CD4-positive, alpha-beta T cell (primary cell): ENCODE measurements at regions not wholly inside any gene's neighbourhood (a gene's known extent, or its start where the extent isn't known, plus 50 kb on each side); places are given as distances from the start of the nearest gene placed in this dataset.

ENCODE experiments used
- ATAC-seq: fragments of 200-7000 bp; cut with Tn5 transposase; one replicate; pipeline ENCODE4 v1.10.0; 2022; ENCODE audit warnings: mild to moderate bottlenecking; ENCODE audit not compliant: poor library complexity
- CTCF ChIA-PET: fragments of 350-600 bp; sonication (Branson Sonifier 250); formaldehyde crosslinking; loops from one replicate; lab custom pipeline; 2021; ENCODE audit warnings: antibody characterized with exemption, inconsistent platforms; lab: Charles Lee
- POLR2A ChIA-PET: fragments of 350-600 bp; sonication (Branson Sonifier 250); formaldehyde crosslinking; loops from one replicate; lab custom pipeline; 2021; ENCODE audit warnings: antibody characterized with exemption, inconsistent platforms; lab: Charles Lee
- DNase-seq, 14 experiments: peaks; one replicate each; pipeline ENCODE4 v3.0.0-alpha.2; 2013 to 2020; ENCODE audit warnings: mixed read lengths in 2 of 14
- H3K27ac ChIP-seq, 2 donors: one replicate each; pipeline versions ENCODE4 v1.5.1 to v1.7.0; 2013; ENCODE audit warnings: low read length in 2 of 2, low read depth in 1 of 2, mild to moderate bottlenecking in 1 of 2
- H3K27me3 ChIP-seq, 2 experiments: 1 replicate in 1 of 2; 2 replicates in 1 of 2; pipeline versions ENCODE4 v1.6.1 to v1.7.0; 2013; ENCODE audit warnings: low read length in 2 of 2, control low read depth in 1 of 2, mild to moderate bottlenecking in 1 of 2, moderate library complexity in 1 of 2; ENCODE audit not compliant: insufficient read depth in 2 of 2, control insufficient read depth in 1 of 2
- H3K36me3 ChIP-seq: one replicate; pipeline ENCODE4 v1.6.1; 2013; ENCODE audit warnings: low read length, control low read depth; ENCODE audit not compliant: insufficient read depth
- H3K4me1 ChIP-seq: one replicate; pipeline ENCODE4 v1.6.1; 2013; ENCODE audit warnings: low read length, control low read depth; ENCODE audit not compliant: insufficient read depth
- H3K4me3 ChIP-seq: one replicate; pipeline ENCODE4 v1.5.1; 2013; ENCODE audit warnings: mild to moderate bottlenecking, low read length, moderate library complexity
- H3K9me3 ChIP-seq, 2 experiments: 1 replicate in 1 of 2; 2 replicates in 1 of 2; pipeline versions ENCODE4 v1.6.1 to v1.7.0; 2013; ENCODE audit warnings: low read length in 2 of 2, mild to moderate bottlenecking in 2 of 2, control low read depth in 1 of 2, moderate library complexity in 1 of 2; ENCODE audit not compliant: control insufficient read depth in 1 of 2, insufficient read depth in 1 of 2
- H3K27ac Mint-ChIP-seq: one replicate; pipeline ENCODE4 v1.8.0; 2020; ENCODE audit warnings: mixed read lengths
- H3K27me3 Mint-ChIP-seq: one replicate; pipeline ENCODE4 v1.8.0; 2021; ENCODE audit warnings: mixed read lengths
- H3K36me3 Mint-ChIP-seq: one replicate; pipeline ENCODE4 v1.8.0; 2021; ENCODE audit warnings: low read depth, mixed read lengths
- H3K4me1 Mint-ChIP-seq: one replicate; pipeline ENCODE4 v1.8.0; 2021; ENCODE audit warnings: low read depth, mixed read lengths
- H3K4me3 Mint-ChIP-seq: one replicate; pipeline ENCODE4 v1.8.0; 2020; ENCODE audit warnings: mild to moderate bottlenecking, mixed read lengths
- H3K9me3 Mint-ChIP-seq: one replicate; pipeline ENCODE4 v1.8.0; 2020; ENCODE audit warnings: mixed read lengths
- CTCF ChIP-seq: fragments of 200-600 bp; IDR thresholded peaks from one replicate; pipeline ENCODE4 v1.8.0; 2022; ENCODE audit warnings: antibody characterized with exemption, mild to moderate bottlenecking
- intact Hi-C, 2 experiments: fragments of 100-400 bp; cut with DNase I in 1 of 2; cut with micrococcal nuclease in 1 of 2; formaldehyde crosslinking; loops; one replicate each; pipeline versions ENCODE4 v1.15.1 to v1.9.0; 2023 to 2025; cut with DNase I, micrococcal nuclease

GRCh38 chr2:180747728-180748127, 232.7 kb upstream of the UBE2E3 start:
- H3K36me3 ChIP-seq, result no peaks in the 10 kb centered on the region
- POLR2A ChIA-PET, result no interaction called here
- no peaks in the 10 kb centered on the region for H3K4me1 ChIP-seq
- no peak for TF ChIP-seq CTCF
- Mint-ChIP-seq H3K27ac (no peak overlapping the region), H3K36me3 (no peaks in the 10 kb centered on the region), H3K4me1 (no peaks in the 10 kb centered on the region), H3K9me3 (no peaks in the 10 kb centered on the region), H3K4me3 (no peak overlapping the region), H3K27me3 (peaks cover 4% of the 10 kb centered on the region)
- H3K9me3 ChIP-seq, result no peaks in the 10 kb centered on the region
- DNase-seq (no peak), ATAC-seq (no peak)
- no peak overlapping the region for H3K27ac ChIP-seq
- H3K27me3 ChIP-seq, result no peaks in the 10 kb centered on the region
- CTCF ChIA-PET, result no interaction called here
- no peak overlapping the region for H3K4me3 ChIP-seq
- intact Hi-C loops, result no loop called here

GRCh38 chr2:180743401-180743800, 237.0 kb upstream of the UBE2E3 start:
- H3K27me3 Mint-ChIP-seq, result peaks cover 5% of the 10 kb centered on the region
- no peaks in the 10 kb centered on the region for H3K9me3 Mint-ChIP-seq
- no peak for TF ChIP-seq CTCF
- no peak overlapping the region for H3K4me3 Mint-ChIP-seq
- H3K27ac ChIP-seq, result no peak overlapping the region
- ChIA-PET CTCF (no interaction called here), POLR2A (interaction anchor here (0.6 kb wide), 1 partner anchor 1923 kb away, joined by 4 read pairs; no protein-coding TSS in a partner anchor)
- H3K4me1 Mint-ChIP-seq, result no peaks in the 10 kb centered on the region
- H3K9me3 ChIP-seq, result no peaks in the 10 kb centered on the region
- intact Hi-C loops, result no loop called here
- peaks cover 0 to 3% of the 10 kb centered on the region in 2 experiments for H3K27me3 ChIP-seq
- no peak overlapping the region for H3K27ac Mint-ChIP-seq
- ATAC-seq (no peak), DNase-seq (no peak)
- no peak overlapping the region for H3K4me3 ChIP-seq
- H3K36me3 Mint-ChIP-seq, result no peaks in the 10 kb centered on the region
- H3K36me3 ChIP-seq, result no peaks in the 10 kb centered on the region
- no peaks in the 10 kb centered on the region for H3K4me1 ChIP-seq

GRCh38 chr2:180742801-180743200, 237.6 kb upstream of the UBE2E3 start:
- DNase-seq (no peak), ATAC-seq (no peak)
- TF ChIP-seq CTCF, result no peak
- ChIA-PET CTCF (no interaction called here), POLR2A (interaction anchor here (0.6 kb wide), 1 partner anchor 1923 kb away, joined by 4 read pairs; no protein-coding TSS in a partner anchor)
- Histone ChIP-seq H3K4me1 (no peaks in the 10 kb centered on the region), H3K9me3 (no peaks in the 10 kb centered on the region), H3K27ac (no peak overlapping the region), H3K27me3 (peaks cover 0 to 3% of the 10 kb centered on the region in 2 experiments), H3K4me3 (no peak overlapping the region), H3K36me3 (no peaks in the 10 kb centered on the region)
- no peaks in the 10 kb centered on the region for H3K9me3 Mint-ChIP-seq
- no peaks in the 10 kb centered on the region for H3K36me3 Mint-ChIP-seq
- peaks cover 5% of the 10 kb centered on the region for H3K27me3 Mint-ChIP-seq
- H3K4me1 Mint-ChIP-seq, result no peaks in the 10 kb centered on the region
- no peak overlapping the region for H3K27ac Mint-ChIP-seq
- intact Hi-C loops, result no loop called here
- H3K4me3 Mint-ChIP-seq, result no peak overlapping the region
